ENCODE measurements at regions not wholly inside any gene's neighbourhood (a gene's known extent, or its start where the extent isn't known, plus 50 kb on each side); places are given as distances from the start of the nearest gene placed in this dataset.

GRCh38 chr2:226618875-226619605, 180.6 kb downstream of the IRS1 start:
- TF ChIP-seq, protein P1, sequence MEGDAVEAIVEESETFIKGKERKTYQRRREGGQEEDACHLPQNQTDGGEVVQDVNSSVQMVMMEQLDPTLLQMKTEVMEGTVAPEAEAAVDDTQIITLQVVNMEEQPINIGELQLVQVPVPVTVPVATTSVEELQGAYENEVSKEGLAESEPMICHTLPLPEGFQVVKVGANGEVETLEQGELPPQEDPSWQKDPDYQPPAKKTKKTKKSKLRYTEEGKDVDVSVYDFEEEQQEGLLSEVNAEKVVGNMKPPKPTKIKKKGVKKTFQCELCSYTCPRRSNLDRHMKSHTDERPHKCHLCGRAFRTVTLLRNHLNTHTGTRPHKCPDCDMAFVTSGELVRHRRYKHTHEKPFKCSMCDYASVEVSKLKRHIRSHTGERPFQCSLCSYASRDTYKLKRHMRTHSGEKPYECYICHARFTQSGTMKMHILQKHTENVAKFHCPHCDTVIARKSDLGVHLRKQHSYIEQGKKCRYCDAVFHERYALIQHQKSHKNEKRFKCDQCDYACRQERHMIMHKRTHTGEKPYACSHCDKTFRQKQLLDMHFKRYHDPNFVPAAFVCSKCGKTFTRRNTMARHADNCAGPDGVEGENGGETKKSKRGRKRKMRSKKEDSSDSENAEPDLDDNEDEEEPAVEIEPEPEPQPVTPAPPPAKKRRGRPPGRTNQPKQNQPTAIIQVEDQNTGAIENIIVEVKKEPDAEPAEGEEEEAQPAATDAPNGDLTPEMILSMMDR (IDR thresholded peaks at IDR 0.05), result no peak
- TF ChIP-seq POLR2A (IDR thresholded peaks at IDR 0.05), result no peak

Data from testis (tissue), 2 donors.